ENCODE measurements at regions not wholly inside any gene's neighbourhood (a gene's known extent, or its start where the extent isn't known, plus 50 kb on each side); places are given as distances from the start of the nearest gene placed in this dataset.
A peak's percentile ranks its signal among the peaks of the same experiment; 100 is the strongest.
"Not testable (repeated sequence)": the region's sequence is repeated elsewhere in the genome, so short reads cannot be mapped to it uniquely, and the experiment has no call there.

GRCh38 chr6:27128311-27129094 lies 119.0 kb upstream of the PRSS16 start:
- Histone ChIP-seq H3K4me3 (ENCODE audit: low read depth, low read length) (no peak overlapping the region), H3K27ac (no peak overlapping the region), H3K36me3 (replicated peaks) (no peaks in the 10 kb centered on the region), H3K27me3 (replicated peaks) (no peaks in the 10 kb centered on the region)
- no peak for TF ChIP-seq CTCF (IDR thresholded peaks at IDR 0.05; ENCODE audit: low read depth, low read length, missing control alignments)
- in situ Hi-C loops (cut with HindIII; ENCODE audit: low pct_ligation_motif_present, low sequenced_read_pairs) = no loop called here
- DNase-seq = no peak

- Histone ChIP-seq H3K36me3 (replicated peaks) (no peaks in the 10 kb centered on the region), H3K4me3 (ENCODE audit: low read depth, low read length) (no peak overlapping the region), H3K27me3 (replicated peaks) (no peaks in the 10 kb centered on the region), H3K27ac (no peak overlapping the region)
- no peak for DNase-seq
- no peak for TF ChIP-seq CTCF (IDR thresholded peaks at IDR 0.05; ENCODE audit: low read depth, low read length, missing control alignments)
- in situ Hi-C loops (cut with HindIII; ENCODE audit: low pct_ligation_motif_present, low sequenced_read_pairs) = no loop called here
Observed at GRCh38 chr6:27129095-27129815, 118.2 kb upstream of the PRSS16 start.

GRCh38 chr6:27129917-27130316 lies 117.6 kb upstream of the PRSS16 start:
- Histone ChIP-seq H3K4me3 (ENCODE audit: low read depth, low read length) (no peak overlapping the region), H3K36me3 (replicated peaks) (no peaks in the 10 kb centered on the region), H3K27ac (no peak overlapping the region), H3K27me3 (replicated peaks) (no peaks in the 10 kb centered on the region)
- DNase-seq = no peak
- in situ Hi-C loops (cut with HindIII; ENCODE audit: low pct_ligation_motif_present, low sequenced_read_pairs) = no loop called here
- no peak for TF ChIP-seq CTCF (IDR thresholded peaks at IDR 0.05; ENCODE audit: low read depth, low read length, missing control alignments)

- DNase-seq = no peak
- no peaks in the 10 kb centered on the region for H3K36me3 ChIP-seq (replicated peaks)
- H3K4me3 ChIP-seq (ENCODE audit: low read depth, low read length) = peak overlapping the region; percentile 70
- H3K27me3 ChIP-seq (replicated peaks) = no peaks in the 10 kb centered on the region
- no peak for TF ChIP-seq CTCF (IDR thresholded peaks at IDR 0.05; ENCODE audit: low read depth, low read length, missing control alignments)
- in situ Hi-C loops (cut with HindIII; ENCODE audit: low pct_ligation_motif_present, low sequenced_read_pairs) = no loop called here
- H3K27ac ChIP-seq = peak overlapping the region; percentile 86
Observed at GRCh38 chr6:27130668-27131428, 116.7 kb upstream of the PRSS16 start.

- Histone ChIP-seq H3K27ac (peak overlapping the region; percentile 86), H3K4me3 (ENCODE audit: low read depth, low read length) (peak overlapping the region; percentile 70)
- DNase-seq; H3K27me3 ChIP-seq (replicated peaks); in situ Hi-C loops (cut with HindIII; ENCODE audit: low pct_ligation_motif_present, low sequenced_read_pairs); H3K36me3 ChIP-seq (replicated peaks): not testable (repeated sequence)
Observed at GRCh38 chr6:27132282-27132531, 115.3 kb upstream of the PRSS16 start.
